Natural killer cell (primary cell): ENCODE measurements at regions not wholly inside any gene's neighbourhood (a gene's known extent, or its start where the extent isn't known, plus 50 kb on each side); places are given as distances from the start of the nearest gene placed in this dataset.
"Not testable (repeated sequence)": the region's sequence is repeated elsewhere in the genome, so short reads cannot be mapped to it uniquely, and the experiment has no call there.

ENCODE experiments used
- ATAC-seq, 3 donors: fragments of 150-1000 bp in 2 of 3; fragments of 200-7000 bp in 1 of 3; cut with Tn5 transposase; 1 replicate in 1 of 3; 2 replicates in 2 of 3; pipeline ENCODE4 v1.10.0; 2021; ENCODE audit warnings: mild to moderate bottlenecking in 2 of 3, moderate library complexity in 2 of 3
- DNase-seq, 2 donors: peaks; one replicate each; pipeline versions ENCODE4 v3.0.0 to v3.0.0-alpha.2; 2013 to 2021; ENCODE audit warnings: mixed read lengths in 1 of 2
- H3K27ac ChIP-seq: one replicate; pipeline ENCODE4 v1.5.1; 2013; ENCODE audit warnings: mild to moderate bottlenecking, low read length
- H3K27me3 ChIP-seq: one replicate; pipeline ENCODE4 v1.6.1; 2013; ENCODE audit warnings: low read length; ENCODE audit not compliant: control insufficient read depth, insufficient read depth
- H3K36me3 ChIP-seq: one replicate; pipeline ENCODE4 v1.6.1; 2013; ENCODE audit warnings: low read length; ENCODE audit not compliant: control insufficient read depth, insufficient read depth
- H3K4me1 ChIP-seq: one replicate; pipeline ENCODE4 v1.6.1; 2013; ENCODE audit warnings: low read length; ENCODE audit not compliant: control insufficient read depth, insufficient read depth
- H3K4me3 ChIP-seq: one replicate; pipeline ENCODE4 v1.5.1; 2013; ENCODE audit warnings: low read length
- H3K9me3 ChIP-seq: one replicate; pipeline ENCODE4 v1.6.1; 2013; ENCODE audit warnings: low read length; ENCODE audit not compliant: control insufficient read depth, insufficient read depth
- H3K27ac Mint-ChIP-seq, 2 donors: one replicate each; pipeline ENCODE4 v1.8.0; 2022; ENCODE audit warnings: mild to moderate bottlenecking in 2 of 2, mixed read lengths in 2 of 2, moderate library complexity in 1 of 2
- H3K27me3 Mint-ChIP-seq, 2 donors: one replicate each; pipeline ENCODE4 v1.8.0; 2022; ENCODE audit warnings: low read depth in 2 of 2, mixed read lengths in 2 of 2
- H3K36me3 Mint-ChIP-seq: one replicate; pipeline ENCODE4 v1.8.0; 2022; ENCODE audit warnings: mixed read lengths
- H3K4me1 Mint-ChIP-seq, 2 donors: one replicate each; pipeline ENCODE4 v1.8.0; 2022; ENCODE audit warnings: mixed read lengths in 2 of 2
- H3K4me3 Mint-ChIP-seq: one replicate; pipeline ENCODE4 v1.8.0; 2022; ENCODE audit warnings: mild to moderate bottlenecking, moderate library complexity, mixed read lengths
- H3K9me3 Mint-ChIP-seq, 2 donors: one replicate each; pipeline ENCODE4 v1.8.0; 2022; ENCODE audit warnings: mixed read lengths in 2 of 2
- CTCF ChIP-seq: fragments of 200-600 bp; IDR thresholded peaks from one replicate; pipeline ENCODE4 v1.8.0; 2022; ENCODE audit warnings: antibody characterized with exemption
- WGBS: methylation state at CpG from one replicate; pipeline ENCODE4 v1.1.7; 2013; ENCODE audit warnings: missing lambda C conversion rate; ENCODE audit not compliant: insufficient coverage; 5-methylcytosine and 5-hydroxymethylcytosine counted together
- intact Hi-C: fragments of 100-400 bp; cut with micrococcal nuclease; formaldehyde crosslinking; loops from one replicate; pipeline ENCODE4 v1.14.2; 2022

DNA sequence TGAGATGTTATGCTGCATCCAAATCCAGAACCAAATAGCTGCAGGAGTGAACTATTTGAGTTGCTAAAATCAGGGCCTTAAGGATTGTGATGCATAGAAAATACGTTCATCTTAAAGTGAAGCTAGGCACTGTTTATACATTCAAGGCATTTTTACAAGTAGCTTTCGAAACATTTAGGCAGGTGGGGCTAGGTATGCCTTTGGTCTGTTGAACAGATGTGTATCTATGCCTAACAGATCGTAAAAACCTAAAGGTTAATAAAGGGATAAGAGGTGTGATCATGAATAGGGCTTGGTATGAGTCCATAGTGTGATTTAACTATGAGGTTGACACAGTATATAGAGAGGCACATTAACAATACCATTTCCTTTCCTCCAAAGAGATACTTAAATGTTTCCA lies 262.5 kb downstream of the SEMA3D start:
- no peak overlapping the region for H3K27ac Mint-ChIP-seq
- H3K4me3 Mint-ChIP-seq: no peak overlapping the region
- H3K27ac ChIP-seq: no peak overlapping the region
- WGBS: 77% methylated on average over 3 of the region's 3 CpGs
- peaks cover 6 to 16% of the 10 kb centered on the region in 2 donors for H3K9me3 Mint-ChIP-seq
- H3K4me1 Mint-ChIP-seq: no peaks in the 10 kb centered on the region
- H3K4me3 ChIP-seq: no peak overlapping the region
- TF ChIP-seq CTCF: no peak
- H3K36me3 Mint-ChIP-seq: no peaks in the 10 kb centered on the region
- ATAC-seq (no peak), DNase-seq (no peak)
- no peaks in the 10 kb centered on the region for H3K27me3 Mint-ChIP-seq
- H3K36me3 ChIP-seq: no peaks in the 10 kb centered on the region
- no peaks in the 10 kb centered on the region for H3K4me1 ChIP-seq
- H3K9me3 ChIP-seq: peaks cover 6% of the 10 kb centered on the region
- intact Hi-C loops: no loop called here
- no peaks in the 10 kb centered on the region for H3K27me3 ChIP-seq

- no peaks in the 10 kb centered on the region for H3K27me3 ChIP-seq
- ATAC-seq (no peak), DNase-seq (no peak)
- no CpG with 5 or more reads among the region's 1 CpG for WGBS
- intact Hi-C loops: no loop called here
- Mint-ChIP-seq H3K9me3 (peaks cover 10 to 21% of the 10 kb centered on the region in 2 donors), H3K27me3 (no peaks in the 10 kb centered on the region), H3K4me3 (no peak overlapping the region), H3K4me1 (no peaks in the 10 kb centered on the region), H3K36me3 (no peaks in the 10 kb centered on the region), H3K27ac (no peak overlapping the region)
- peaks cover 8% of the 10 kb centered on the region for H3K9me3 ChIP-seq
- no peak overlapping the region for H3K27ac ChIP-seq
- no peaks in the 10 kb centered on the region for H3K4me1 ChIP-seq
- TF ChIP-seq CTCF: no peak
- no peak overlapping the region for H3K4me3 ChIP-seq
- H3K36me3 ChIP-seq: no peaks in the 10 kb centered on the region
Observed at GRCh38 chr7:84923348-84923747, 263.5 kb downstream of the SEMA3D start.

DNA sequence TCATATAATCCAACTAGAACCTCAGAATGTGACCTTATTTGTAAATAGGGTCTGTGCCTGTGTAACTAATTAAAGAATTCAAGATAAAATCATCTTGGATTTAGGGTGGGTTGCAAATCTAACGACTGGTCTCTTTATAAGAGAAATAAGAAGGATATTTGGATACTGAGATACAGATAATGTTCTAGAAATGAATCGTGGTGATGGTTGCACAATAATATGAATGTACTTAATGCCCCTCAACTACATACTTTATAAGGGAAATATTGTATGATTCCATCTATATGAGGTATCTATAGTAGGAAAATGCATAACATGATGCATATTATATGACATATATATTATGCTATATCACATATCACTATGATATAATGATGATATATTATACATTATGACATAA lies 265.7 kb downstream of the SEMA3D start:
- no peaks in the 10 kb centered on the region for H3K4me1 Mint-ChIP-seq
- TF ChIP-seq CTCF: no peak
- intact Hi-C loops: no loop called here
- no peaks in the 10 kb centered on the region for H3K36me3 Mint-ChIP-seq
- no peaks in the 10 kb centered on the region for H3K36me3 ChIP-seq
- no peaks in the 10 kb centered on the region for H3K27me3 Mint-ChIP-seq
- no peaks in the 10 kb centered on the region for H3K4me1 ChIP-seq
- ATAC-seq: no peak
- no peaks in the 10 kb centered on the region for H3K27me3 ChIP-seq
- no peak overlapping the region for H3K27ac Mint-ChIP-seq
- H3K27ac ChIP-seq: no peak overlapping the region
- no peak for DNase-seq
- H3K9me3 Mint-ChIP-seq: peaks cover 10 to 14% of the 10 kb centered on the region in 2 donors
- peaks cover 8% of the 10 kb centered on the region for H3K9me3 ChIP-seq
- H3K4me3 Mint-ChIP-seq: no peak overlapping the region
- no peak overlapping the region for H3K4me3 ChIP-seq
- WGBS: 86% methylated on average over 1 of the region's 2 CpGs

DNA sequence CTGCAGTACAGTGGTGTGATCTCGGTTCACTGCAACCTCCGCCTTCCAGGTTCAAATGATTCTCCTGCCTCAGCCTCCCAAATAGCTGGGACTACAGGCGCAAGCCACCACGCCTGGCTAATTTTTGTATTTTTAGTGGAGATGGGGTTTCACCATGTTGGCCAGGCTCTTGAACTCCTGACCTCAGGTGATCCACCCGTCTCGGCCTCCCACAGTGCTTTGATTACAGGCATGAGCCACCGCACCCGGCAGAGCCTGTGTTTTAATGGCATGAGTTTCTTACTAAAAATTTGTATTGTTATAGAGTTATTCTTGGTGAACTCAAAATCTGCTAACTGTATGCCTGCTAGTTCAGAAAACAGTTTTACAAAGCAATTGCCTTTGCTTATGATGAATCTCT lies 269.9 kb downstream of the SEMA3D start:
- H3K36me3 Mint-ChIP-seq, H3K27me3 ChIP-seq, H3K27ac ChIP-seq, H3K4me1 ChIP-seq, ATAC-seq, H3K4me3 Mint-ChIP-seq, intact Hi-C loops, H3K27ac Mint-ChIP-seq, H3K4me1 Mint-ChIP-seq, H3K4me3 ChIP-seq, DNase-seq, H3K27me3 Mint-ChIP-seq, H3K36me3 ChIP-seq: not testable (repeated sequence)
- peaks cover 11 to 16% of the 10 kb centered on the region in 2 donors for H3K9me3 Mint-ChIP-seq
- peaks cover 11% of the 10 kb centered on the region for H3K9me3 ChIP-seq
- 94% methylated on average over 8 of the region's 8 CpGs for WGBS
